Liver (tissue), 8 donors: ENCODE measurements at regions not wholly inside any gene's neighbourhood (a gene's known extent, or its start where the extent isn't known, plus 50 kb on each side); places are given as distances from the start of the nearest gene placed in this dataset.

Source experiments
- DNase-seq: peaks from one replicate; pipeline ENCODE4 v3.0.0-alpha.2; 2017; ENCODE audit warnings: low spot score
- H3K27ac ChIP-seq, 2 donors: one replicate each; pipeline ENCODE4 v1.7.0; 2013; ENCODE audit warnings: inconsistent platforms in 2 of 2, low read length in 2 of 2, control low read depth in 1 of 2, low read depth in 1 of 2, mild to moderate bottlenecking in 1 of 2
- H3K27me3 ChIP-seq, 4 donors: one replicate each; pipeline versions ENCODE4 v1.6.1 to v1.7.0; 2013; ENCODE audit warnings: low read length in 3 of 4, inconsistent platforms in 1 of 4, mild to moderate bottlenecking in 1 of 4, moderate library complexity in 1 of 4; ENCODE audit not compliant: control insufficient read depth in 4 of 4, insufficient read depth in 4 of 4
- H3K36me3 ChIP-seq, 4 donors: one replicate each; pipeline versions ENCODE4 v1.6.1 to v1.7.0; 2013; ENCODE audit warnings: low read length in 3 of 4, mild to moderate bottlenecking in 3 of 4, low read depth in 1 of 4, moderate library complexity in 1 of 4; ENCODE audit not compliant: control insufficient read depth in 4 of 4, insufficient read depth in 3 of 4
- H3K4me1 ChIP-seq, 4 donors: one replicate each; pipeline versions ENCODE4 v1.6.1 to v1.7.0; 2013; ENCODE audit warnings: low read length in 3 of 4, mild to moderate bottlenecking in 3 of 4, moderate library complexity in 1 of 4; ENCODE audit not compliant: control insufficient read depth in 4 of 4, insufficient read depth in 4 of 4
- H3K4me3 ChIP-seq, 3 donors: one replicate each; pipeline versions ENCODE4 v1.6.1 to v1.7.0; 2013; ENCODE audit warnings: low read length in 3 of 3, control low read depth in 1 of 3, low read depth in 1 of 3, mild to moderate bottlenecking in 1 of 3
- H3K9ac ChIP-seq, 2 donors: one replicate each; pipeline ENCODE4 v1.7.0; 2013; ENCODE audit warnings: low read length in 2 of 2, mild to moderate bottlenecking in 2 of 2, moderate library complexity in 2 of 2, control low read depth in 1 of 2, low read depth in 1 of 2
- H3K9me3 ChIP-seq, 4 donors: one replicate each; pipeline versions ENCODE4 v1.6.1 to v1.7.0; 2013; ENCODE audit warnings: low read length in 3 of 4; ENCODE audit not compliant: control insufficient read depth in 4 of 4
- EGR1 ChIP-seq, 2 donors: IDR thresholded peaks; 2 replicates each; pipeline ENCODE4 v1.6.1; 2016 to 2018; ENCODE audit warnings: antibody characterized with exemption in 2 of 2, low read depth in 2 of 2
- FOXA1 ChIP-seq: IDR thresholded peaks from 2 replicates; pipeline ENCODE4 v1.6.1; 2016; ENCODE audit warnings: antibody characterized with exemption
- FOXA2 ChIP-seq: IDR thresholded peaks from 2 replicates; pipeline ENCODE4 v1.6.1; 2016; ENCODE audit warnings: antibody characterized with exemption
- GABPA ChIP-seq, 2 donors: IDR thresholded peaks in 1 of 2; conservative IDR thresholded peaks in 1 of 2; 2 replicates each; pipeline ENCODE4 v1.6.1; 2016; ENCODE audit warnings: antibody characterized with exemption in 2 of 2, mild to moderate bottlenecking in 1 of 2, moderate library complexity in 1 of 2
- HNF4A ChIP-seq, 2 donors: conservative IDR thresholded peaks; 2 replicates each; pipeline ENCODE4 v1.6.1; 2016; ENCODE audit warnings: antibody characterized with exemption in 2 of 2, mild to moderate bottlenecking in 2 of 2
- HNF4G ChIP-seq: IDR thresholded peaks from 2 replicates; pipeline ENCODE4 v1.6.1; 2016; ENCODE audit warnings: antibody characterized with exemption
- JUND ChIP-seq, 2 donors: IDR thresholded peaks; 2 replicates each; pipeline ENCODE4 v1.6.1; 2016; ENCODE audit warnings: antibody characterized with exemption in 2 of 2
- NR2F2 ChIP-seq: IDR thresholded peaks from 2 replicates; pipeline ENCODE4 v1.6.1; 2016; ENCODE audit warnings: antibody characterized with exemption
- RAD21 ChIP-seq, 2 donors: IDR thresholded peaks; 2 replicates each; pipeline ENCODE4 v1.6.1; 2016; ENCODE audit warnings: antibody characterized with exemption in 2 of 2, mild to moderate bottlenecking in 2 of 2
- RXRA ChIP-seq, 2 donors: IDR thresholded peaks; 2 replicates each; pipeline ENCODE4 v1.6.1; 2017 to 2018; ENCODE audit warnings: antibody characterized with exemption in 2 of 2, mild to moderate bottlenecking in 1 of 2
- SP1 ChIP-seq: IDR thresholded peaks from 2 replicates; pipeline ENCODE4 v1.6.1; 2018; ENCODE audit warnings: antibody characterized with exemption, mild to moderate bottlenecking
- TAF1 ChIP-seq: conservative IDR thresholded peaks from 2 replicates; pipeline ENCODE4 v1.6.1; 2016; ENCODE audit warnings: antibody characterized with exemption, mild to moderate bottlenecking
- YY1 ChIP-seq: IDR thresholded peaks from 2 replicates; pipeline ENCODE4 v1.6.1; 2016; ENCODE audit warnings: antibody characterized with exemption, mild to moderate bottlenecking
- WGBS: extraction: QIAGEN DNeasy Blood & Tissue Kit; methylation state at CpG from one replicate; pipeline ENCODE4 v1.1.7; 2013; 5-methylcytosine and 5-hydroxymethylcytosine counted together
- TF ChIP-seq, protein P1 (sequence below): IDR thresholded peaks from 2 replicates; pipeline ENCODE4 v1.6.1; 2016; ENCODE audit warnings: antibody characterized with exemption
- TF ChIP-seq, protein P2 (sequence below): fragments of 150-350 bp; IDR thresholded peaks from 2 replicates; pipeline ENCODE4 v1.5.1; 2017; ENCODE audit warnings: improper control_type of control experiment, low read depth, low read length; ENCODE audit not compliant: missing input control
- TF ChIP-seq, protein P3 (sequence below): IDR thresholded peaks from 2 replicates; pipeline ENCODE4 v1.6.1; 2016; ENCODE audit warnings: antibody characterized with exemption
- TF ChIP-seq, protein P4 (sequence below): IDR thresholded peaks from 2 replicates; pipeline ENCODE4 v1.6.1; 2016; ENCODE audit warnings: antibody characterized with exemption, mild to moderate bottlenecking
- TF ChIP-seq, protein P5 (sequence below): IDR thresholded peaks from 2 replicates; pipeline ENCODE4 v1.6.1; 2016; ENCODE audit warnings: antibody characterized with exemption
- donor health status: healthy.
- donor health status: healthy.
- donor health status: healthy.
- donor health status: healthy.
- donor health status: healthy.

DNA sequence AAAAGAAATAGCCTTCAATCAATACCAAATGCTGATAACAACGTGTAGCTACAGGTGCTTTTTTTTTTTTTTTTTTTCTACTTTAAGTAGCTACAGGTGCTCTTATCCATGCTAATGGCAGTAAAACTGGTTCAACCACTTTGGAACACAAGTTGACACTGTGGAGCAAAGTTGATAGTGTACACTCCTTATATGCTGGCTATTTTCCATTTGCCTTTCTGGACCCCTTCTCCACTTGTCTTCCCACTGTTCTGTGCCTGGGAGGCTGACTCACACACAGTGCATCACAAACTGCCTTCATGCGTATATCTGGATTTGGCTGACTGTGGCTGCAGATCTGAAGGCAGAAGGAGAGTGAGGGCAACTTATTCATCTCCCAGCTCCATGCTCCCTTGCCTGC lies 247.9 kb downstream of the MSX2 start:
- TF ChIP-seq RXRA (IDR thresholded peaks at IDR 0.05) (no peak), EGR1 (IDR thresholded peaks at IDR 0.05; ENCODE audit: low read depth in 2 of 2) (no peak), FOXA2 (no peak), TAF1 (no peak), NR2F2 (no peak), RAD21 (IDR thresholded peaks at IDR 0.05) (no peak), SP1 (no peak)
- Histone ChIP-seq H3K4me3 (no peak overlapping the region), H3K27ac (no peak overlapping the region), H3K9ac (no peak overlapping the region), H3K9me3 (peaks cover 0 to under 1% (median 0%) of the 10 kb centered on the region in 4 donors), H3K36me3 (no peaks in the 10 kb centered on the region), H3K27me3 (no peaks in the 10 kb centered on the region), H3K4me1 (no peaks in the 10 kb centered on the region)
- DNase-seq = no peak
- WGBS = 46% methylated on average over 2 of the region's 2 CpGs

DNA sequence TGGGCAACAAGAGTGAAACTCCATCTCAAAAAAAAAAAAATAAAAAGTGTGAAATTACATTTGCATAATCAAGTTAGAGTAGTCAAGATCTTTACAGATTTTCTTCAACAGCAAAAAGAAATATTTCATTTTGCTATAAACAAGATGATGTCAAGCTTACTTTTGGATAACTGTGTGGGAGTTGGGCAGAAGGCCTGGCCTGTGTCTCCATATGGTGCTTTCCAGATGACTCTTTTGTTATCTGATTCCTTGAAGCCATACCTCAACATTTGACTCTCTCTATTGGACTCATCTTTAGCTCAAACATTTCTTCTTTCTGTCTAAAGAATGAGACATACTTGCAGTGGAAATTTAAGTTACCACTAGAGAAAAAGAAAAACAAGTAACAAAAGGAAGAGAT lies 246.8 kb downstream of the MSX2 start:
- no peak overlapping the region for H3K9ac ChIP-seq
- no peak for DNase-seq
- no peaks in the 10 kb centered on the region for H3K27me3 ChIP-seq
- no peak overlapping the region for H3K4me3 ChIP-seq
- H3K36me3 ChIP-seq = no peaks in the 10 kb centered on the region
- TF ChIP-seq RXRA (IDR thresholded peaks at IDR 0.05) (no peak), GABPA (IDR thresholded peaks at IDR 0.05 in 1 of 2, conservative IDR thresholded peaks at IDR 0.05 in 1 of 2) (no peak), JUND (IDR thresholded peaks at IDR 0.05) (no peak), EGR1 (IDR thresholded peaks at IDR 0.05; ENCODE audit: low read depth in 2 of 2) (no peak), SP1 (no peak), HNF4A (conservative IDR thresholded peaks at IDR 0.05) (no peak), FOXA2 (no peak), YY1 (no peak), RAD21 (IDR thresholded peaks at IDR 0.05) (no peak), HNF4G (no peak), FOXA1 (no peak), TAF1 (no peak), NR2F2 (no peak)
- TF ChIP-seq, protein P1, sequence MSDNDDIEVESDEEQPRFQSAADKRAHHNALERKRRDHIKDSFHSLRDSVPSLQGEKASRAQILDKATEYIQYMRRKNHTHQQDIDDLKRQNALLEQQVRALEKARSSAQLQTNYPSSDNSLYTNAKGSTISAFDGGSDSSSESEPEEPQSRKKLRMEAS = no peak
- TF ChIP-seq, protein P2, sequence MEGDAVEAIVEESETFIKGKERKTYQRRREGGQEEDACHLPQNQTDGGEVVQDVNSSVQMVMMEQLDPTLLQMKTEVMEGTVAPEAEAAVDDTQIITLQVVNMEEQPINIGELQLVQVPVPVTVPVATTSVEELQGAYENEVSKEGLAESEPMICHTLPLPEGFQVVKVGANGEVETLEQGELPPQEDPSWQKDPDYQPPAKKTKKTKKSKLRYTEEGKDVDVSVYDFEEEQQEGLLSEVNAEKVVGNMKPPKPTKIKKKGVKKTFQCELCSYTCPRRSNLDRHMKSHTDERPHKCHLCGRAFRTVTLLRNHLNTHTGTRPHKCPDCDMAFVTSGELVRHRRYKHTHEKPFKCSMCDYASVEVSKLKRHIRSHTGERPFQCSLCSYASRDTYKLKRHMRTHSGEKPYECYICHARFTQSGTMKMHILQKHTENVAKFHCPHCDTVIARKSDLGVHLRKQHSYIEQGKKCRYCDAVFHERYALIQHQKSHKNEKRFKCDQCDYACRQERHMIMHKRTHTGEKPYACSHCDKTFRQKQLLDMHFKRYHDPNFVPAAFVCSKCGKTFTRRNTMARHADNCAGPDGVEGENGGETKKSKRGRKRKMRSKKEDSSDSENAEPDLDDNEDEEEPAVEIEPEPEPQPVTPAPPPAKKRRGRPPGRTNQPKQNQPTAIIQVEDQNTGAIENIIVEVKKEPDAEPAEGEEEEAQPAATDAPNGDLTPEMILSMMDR = no peak
- TF ChIP-seq, protein P3, sequence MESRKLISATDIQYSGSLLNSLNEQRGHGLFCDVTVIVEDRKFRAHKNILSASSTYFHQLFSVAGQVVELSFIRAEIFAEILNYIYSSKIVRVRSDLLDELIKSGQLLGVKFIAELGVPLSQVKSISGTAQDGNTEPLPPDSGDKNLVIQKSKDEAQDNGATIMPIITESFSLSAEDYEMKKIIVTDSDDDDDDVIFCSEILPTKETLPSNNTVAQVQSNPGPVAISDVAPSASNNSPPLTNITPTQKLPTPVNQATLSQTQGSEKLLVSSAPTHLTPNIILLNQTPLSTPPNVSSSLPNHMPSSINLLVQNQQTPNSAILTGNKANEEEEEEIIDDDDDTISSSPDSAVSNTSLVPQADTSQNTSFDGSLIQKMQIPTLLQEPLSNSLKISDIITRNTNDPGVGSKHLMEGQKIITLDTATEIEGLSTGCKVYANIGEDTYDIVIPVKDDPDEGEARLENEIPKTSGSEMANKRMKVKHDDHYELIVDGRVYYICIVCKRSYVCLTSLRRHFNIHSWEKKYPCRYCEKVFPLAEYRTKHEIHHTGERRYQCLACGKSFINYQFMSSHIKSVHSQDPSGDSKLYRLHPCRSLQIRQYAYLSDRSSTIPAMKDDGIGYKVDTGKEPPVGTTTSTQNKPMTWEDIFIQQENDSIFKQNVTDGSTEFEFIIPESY = no peak
- TF ChIP-seq, protein P4, sequence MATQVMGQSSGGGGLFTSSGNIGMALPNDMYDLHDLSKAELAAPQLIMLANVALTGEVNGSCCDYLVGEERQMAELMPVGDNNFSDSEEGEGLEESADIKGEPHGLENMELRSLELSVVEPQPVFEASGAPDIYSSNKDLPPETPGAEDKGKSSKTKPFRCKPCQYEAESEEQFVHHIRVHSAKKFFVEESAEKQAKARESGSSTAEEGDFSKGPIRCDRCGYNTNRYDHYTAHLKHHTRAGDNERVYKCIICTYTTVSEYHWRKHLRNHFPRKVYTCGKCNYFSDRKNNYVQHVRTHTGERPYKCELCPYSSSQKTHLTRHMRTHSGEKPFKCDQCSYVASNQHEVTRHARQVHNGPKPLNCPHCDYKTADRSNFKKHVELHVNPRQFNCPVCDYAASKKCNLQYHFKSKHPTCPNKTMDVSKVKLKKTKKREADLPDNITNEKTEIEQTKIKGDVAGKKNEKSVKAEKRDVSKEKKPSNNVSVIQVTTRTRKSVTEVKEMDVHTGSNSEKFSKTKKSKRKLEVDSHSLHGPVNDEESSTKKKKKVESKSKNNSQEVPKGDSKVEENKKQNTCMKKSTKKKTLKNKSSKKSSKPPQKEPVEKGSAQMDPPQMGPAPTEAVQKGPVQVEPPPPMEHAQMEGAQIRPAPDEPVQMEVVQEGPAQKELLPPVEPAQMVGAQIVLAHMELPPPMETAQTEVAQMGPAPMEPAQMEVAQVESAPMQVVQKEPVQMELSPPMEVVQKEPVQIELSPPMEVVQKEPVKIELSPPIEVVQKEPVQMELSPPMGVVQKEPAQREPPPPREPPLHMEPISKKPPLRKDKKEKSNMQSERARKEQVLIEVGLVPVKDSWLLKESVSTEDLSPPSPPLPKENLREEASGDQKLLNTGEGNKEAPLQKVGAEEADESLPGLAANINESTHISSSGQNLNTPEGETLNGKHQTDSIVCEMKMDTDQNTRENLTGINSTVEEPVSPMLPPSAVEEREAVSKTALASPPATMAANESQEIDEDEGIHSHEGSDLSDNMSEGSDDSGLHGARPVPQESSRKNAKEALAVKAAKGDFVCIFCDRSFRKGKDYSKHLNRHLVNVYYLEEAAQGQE = no peak
- TF ChIP-seq, protein P5, sequence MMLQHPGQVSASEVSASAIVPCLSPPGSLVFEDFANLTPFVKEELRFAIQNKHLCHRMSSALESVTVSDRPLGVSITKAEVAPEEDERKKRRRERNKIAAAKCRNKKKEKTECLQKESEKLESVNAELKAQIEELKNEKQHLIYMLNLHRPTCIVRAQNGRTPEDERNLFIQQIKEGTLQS = no peak
- no peak overlapping the region for H3K27ac ChIP-seq
- peaks cover 0 to 5% (median under 1%) of the 10 kb centered on the region in 4 donors for H3K9me3 ChIP-seq
- no peaks in the 10 kb centered on the region for H3K4me1 ChIP-seq
